CD14-positive monocyte (primary cell): ENCODE measurements at regions not wholly inside any gene's neighbourhood (a gene's known extent, or its start where the extent isn't known, plus 50 kb on each side); places are given as distances from the start of the nearest gene placed in this dataset.

Source experiments
- DNase-seq, 3 donors: peaks; one replicate each; pipeline ENCODE4 v3.0.0-alpha.2; 2011 to 2022
- H2AFZ ChIP-seq: 2 replicates; pipeline ENCODE4 v1.6.0; 2012; ENCODE audit warnings: mild to moderate bottlenecking, low read depth, low read length, inconsistent platforms; ENCODE audit not compliant: insufficient read depth, poor library complexity, severe bottlenecking
- H3K27ac ChIP-seq, 2 donors: 1 replicate in 1 of 2; 2 replicates in 1 of 2; pipeline ENCODE4 v1.5.1; 2012 to 2013; ENCODE audit warnings: low read length in 2 of 2, control low read depth in 1 of 2, inconsistent platforms in 1 of 2, low read depth in 1 of 2, mild to moderate bottlenecking in 1 of 2
- H3K27me3 ChIP-seq, 2 donors: one replicate each; pipeline versions ENCODE4 v1.6.0 to v1.6.1; 2011 to 2013; ENCODE audit warnings: low read length in 2 of 2; ENCODE audit not compliant: control insufficient read depth in 2 of 2, insufficient read depth in 2 of 2
- H3K36me3 ChIP-seq, 2 donors: replicated peaks in 1 of 2; 1 replicate in 1 of 2; 2 replicates in 1 of 2; pipeline versions ENCODE4 v1.5.1 to v1.6.1; 2012 to 2013; ENCODE audit warnings: low read length in 2 of 2, control low read depth in 1 of 2, inconsistent platforms in 1 of 2, mild to moderate bottlenecking in 1 of 2; ENCODE audit not compliant: insufficient read depth in 2 of 2, control insufficient read depth in 1 of 2
- H3K4me1 ChIP-seq, 2 donors: 1 replicate in 1 of 2; 2 replicates in 1 of 2; pipeline versions ENCODE4 v1.5.1 to v1.6.1; 2012 to 2013; ENCODE audit warnings: low read length in 2 of 2, control low read depth in 1 of 2, inconsistent platforms in 1 of 2, mild to moderate bottlenecking in 1 of 2, moderate library complexity in 1 of 2; ENCODE audit not compliant: insufficient read depth in 2 of 2, control insufficient read depth in 1 of 2
- H3K4me2 ChIP-seq: replicated peaks from 2 replicates; pipeline ENCODE3; 2012; ENCODE audit warnings: low read length, moderate library complexity, mild to moderate bottlenecking; ENCODE audit not compliant: poor library complexity, severe bottlenecking; ENCODE audit errors: extremely low read depth
- H3K4me3 ChIP-seq, 3 experiments: fragments of 200-600 bp in 1 of 3; sonication (generic) in 1 of 3; replicated peaks in 1 of 3; 1 replicate in 2 of 3; 2 replicates in 1 of 3; pipeline ENCODE4 v1.5.1; 2011 to 2013; ENCODE audit warnings: low read length in 3 of 3, mild to moderate bottlenecking in 3 of 3, control low read depth in 2 of 3, low read depth in 2 of 3, inconsistent platforms in 1 of 3, moderate library complexity in 1 of 3
- H3K79me2 ChIP-seq: 2 replicates; pipeline ENCODE4 v1.6.0; 2012; ENCODE audit warnings: mild to moderate bottlenecking, control low read depth, inconsistent platforms, low read length, moderate library complexity; ENCODE audit not compliant: insufficient read depth
- H3K9ac ChIP-seq: 2 replicates; pipeline ENCODE4 v1.6.0; 2017; ENCODE audit warnings: low read length, mild to moderate bottlenecking; ENCODE audit not compliant: insufficient read depth, poor library complexity, severe bottlenecking
- H3K9me3 ChIP-seq, 2 donors: replicated peaks in 1 of 2; 1 replicate in 1 of 2; 2 replicates in 1 of 2; pipeline versions ENCODE4 v1.5.1 to v1.6.1; 2012 to 2013; ENCODE audit warnings: low read length in 2 of 2, control low read depth in 1 of 2; ENCODE audit not compliant: control insufficient read depth in 1 of 2, insufficient read depth in 1 of 2
- H4K20me1 ChIP-seq: 2 replicates; pipeline ENCODE4 v1.6.0; 2012; ENCODE audit warnings: mild to moderate bottlenecking, low read length, control low read depth, moderate library complexity; ENCODE audit not compliant: insufficient read depth
- H3K27ac Mint-ChIP-seq, 7 donors: one replicate each; pipeline ENCODE4 v1.8.0; 2020; ENCODE audit warnings: mild to moderate bottlenecking in 7 of 7, mixed read lengths in 7 of 7, moderate library complexity in 6 of 7, inconsistent platforms in 2 of 7
- H3K27me3 Mint-ChIP-seq, 3 donors: one replicate each; pipeline ENCODE4 v1.8.0; 2021 to 2022; ENCODE audit warnings: low read depth in 3 of 3, mild to moderate bottlenecking in 3 of 3, mixed read lengths in 3 of 3, moderate library complexity in 3 of 3, inconsistent platforms in 1 of 3
- H3K36me3 Mint-ChIP-seq, 2 donors: one replicate each; pipeline ENCODE4 v1.8.0; 2020; ENCODE audit warnings: mixed read lengths in 2 of 2, inconsistent platforms in 1 of 2, mild to moderate bottlenecking in 1 of 2
- H3K4me1 Mint-ChIP-seq: one replicate; pipeline ENCODE4 v1.8.0; 2020; ENCODE audit warnings: mild to moderate bottlenecking, mixed read lengths
- H3K4me3 Mint-ChIP-seq, 2 donors: one replicate each; pipeline ENCODE4 v1.8.0; 2020; ENCODE audit warnings: mild to moderate bottlenecking in 2 of 2, mixed read lengths in 2 of 2, moderate library complexity in 1 of 2
- H3K9me3 Mint-ChIP-seq, 7 donors: one replicate each; pipeline ENCODE4 v1.8.0; 2020 to 2022; ENCODE audit warnings: mixed read lengths in 7 of 7, mild to moderate bottlenecking in 6 of 7, moderate library complexity in 6 of 7, inconsistent platforms in 2 of 7
- CTCF ChIP-seq: fragments of 200-600 bp; IDR thresholded peaks from one replicate; pipeline ENCODE4 v1.8.0; 2022; ENCODE audit warnings: antibody characterized with exemption, mild to moderate bottlenecking
- WGBS: methylation state at CpG from one replicate; pipeline ENCODE4 v1.1.5; 2013; ENCODE audit warnings: missing lambda C conversion rate; ENCODE audit not compliant: insufficient coverage; 5-methylcytosine and 5-hydroxymethylcytosine counted together
- intact Hi-C, 2 donors: fragments of 100-400 bp; cut with micrococcal nuclease; formaldehyde crosslinking; loops; one replicate each; pipeline versions ENCODE4 v1.15.0 to v1.15.1; 2023

DNA sequence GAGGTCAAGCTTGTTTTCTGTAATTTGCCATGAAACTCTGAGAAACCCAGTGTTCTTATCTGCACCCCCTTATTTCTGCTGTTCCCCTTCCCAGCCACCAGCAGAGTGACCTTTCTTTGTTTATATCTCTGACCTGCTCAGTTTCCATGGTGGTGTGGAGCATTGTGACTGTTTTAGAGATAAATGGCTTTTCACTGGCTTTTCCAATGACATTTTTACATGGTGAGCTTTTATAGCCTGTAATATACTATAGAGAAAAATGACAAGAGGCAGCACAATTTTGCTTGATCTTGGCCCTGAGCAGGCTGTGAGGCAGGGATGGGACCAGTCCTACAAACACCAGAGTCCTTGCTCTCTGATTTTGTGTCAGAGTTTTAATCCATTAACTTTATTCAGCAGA lies 233.9 kb downstream of the FAT3 start:
- Histone ChIP-seq H3K79me2 (no peaks in the 10 kb centered on the region), H3K9me3 (no peaks in the 10 kb centered on the region), H4K20me1 (no peaks in the 10 kb centered on the region), H3K9ac (no peak overlapping the region), H3K4me3 (no peak overlapping the region), H3K27me3 (no peaks in the 10 kb centered on the region), H3K36me3 (no peaks in the 10 kb centered on the region), H2AFZ (no peak overlapping the region), H3K27ac (no peak overlapping the region), H3K4me1 (no peaks in the 10 kb centered on the region), H3K4me2 (no peak overlapping the region)
- Mint-ChIP-seq H3K9me3 (peaks cover 0 to 8% (median 2%) of the 10 kb centered on the region in 7 donors), H3K36me3 (no peaks in the 10 kb centered on the region), H3K27me3 (peaks cover 0 to 1% (median 0%) of the 10 kb centered on the region in 3 donors), H3K4me1 (no peaks in the 10 kb centered on the region), H3K4me3 (no peak overlapping the region), H3K27ac (no peak overlapping the region)
- DNase-seq = no peak
- intact Hi-C loops = no loop called here
- TF ChIP-seq CTCF = no peak

- Mint-ChIP-seq H3K27ac (no peak overlapping the region), H3K9me3 (peaks cover 0 to 12% (median 2%) of the 10 kb centered on the region in 7 donors), H3K4me1 (no peaks in the 10 kb centered on the region), H3K27me3 (peaks cover 0 to 1% (median 0%) of the 10 kb centered on the region in 3 donors), H3K4me3 (no peak overlapping the region), H3K36me3 (no peaks in the 10 kb centered on the region)
- Histone ChIP-seq H3K4me3 (no peak overlapping the region), H3K27me3 (no peaks in the 10 kb centered on the region), H2AFZ (no peak overlapping the region), H3K4me2 (no peak overlapping the region), H3K9ac (no peak overlapping the region), H3K9me3 (no peaks in the 10 kb centered on the region), H3K27ac (no peak overlapping the region), H3K36me3 (no peaks in the 10 kb centered on the region), H3K79me2 (no peaks in the 10 kb centered on the region), H3K4me1 (no peaks in the 10 kb centered on the region), H4K20me1 (no peaks in the 10 kb centered on the region)
- intact Hi-C loops = no loop called here
- WGBS = 70% methylated on average over 2 of the region's 4 CpGs
- no peak for TF ChIP-seq CTCF
- DNase-seq = no peak
Observed at GRCh38 chr11:92460213-92460612, 235.6 kb downstream of the FAT3 start.
